HG02642 (cell line): ENCODE measurements at regions not wholly inside any gene's neighbourhood (a gene's known extent, or its start where the extent isn't known, plus 50 kb on each side); places are given as distances from the start of the nearest gene placed in this dataset.

Source experiments
- ATAC-seq: cut with Tn5 transposase; IDR thresholded peaks from one replicate; pipeline ENCODE4 v1.9.1; 2021; ENCODE audit warnings: mild to moderate bottlenecking; ENCODE audit not compliant: unreplicated experiment, poor library complexity

DNA sequence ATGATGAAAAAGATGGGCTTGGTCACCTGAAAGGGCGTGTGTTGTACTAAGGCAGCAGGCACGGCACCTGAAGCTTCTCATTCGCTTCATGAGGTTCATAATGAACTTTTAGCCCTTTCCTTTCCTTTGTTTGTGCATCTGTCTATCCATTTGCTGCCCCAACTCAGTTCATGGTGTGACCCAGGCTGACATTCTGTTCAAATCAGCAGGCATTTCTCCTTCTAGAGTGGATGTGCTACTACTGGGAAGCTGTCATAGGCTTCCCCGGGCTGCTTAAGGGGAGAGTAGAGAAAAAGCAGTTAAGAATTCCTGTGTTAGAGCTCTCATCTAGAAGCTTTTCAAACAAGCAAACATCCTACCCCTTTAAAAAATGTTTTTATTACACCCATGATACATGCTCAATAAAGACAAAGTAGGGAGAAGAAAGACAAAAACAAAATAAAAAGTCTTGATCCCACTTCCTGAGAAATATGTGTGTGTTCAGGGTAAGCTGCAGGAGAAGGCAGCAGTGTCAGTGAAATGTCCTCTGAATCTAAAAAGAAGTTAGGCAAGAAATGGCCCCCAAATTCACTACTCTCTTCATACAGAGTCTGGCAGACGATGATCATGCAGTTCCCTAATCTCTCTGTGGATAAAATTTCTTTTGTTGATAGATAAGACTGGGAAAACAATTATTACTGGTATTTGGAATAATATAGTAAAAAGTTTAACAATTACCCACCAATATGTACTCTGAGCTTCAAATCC lies 136.9 kb upstream of the PFN2 start:
- ATAC-seq: no peak

DNA sequence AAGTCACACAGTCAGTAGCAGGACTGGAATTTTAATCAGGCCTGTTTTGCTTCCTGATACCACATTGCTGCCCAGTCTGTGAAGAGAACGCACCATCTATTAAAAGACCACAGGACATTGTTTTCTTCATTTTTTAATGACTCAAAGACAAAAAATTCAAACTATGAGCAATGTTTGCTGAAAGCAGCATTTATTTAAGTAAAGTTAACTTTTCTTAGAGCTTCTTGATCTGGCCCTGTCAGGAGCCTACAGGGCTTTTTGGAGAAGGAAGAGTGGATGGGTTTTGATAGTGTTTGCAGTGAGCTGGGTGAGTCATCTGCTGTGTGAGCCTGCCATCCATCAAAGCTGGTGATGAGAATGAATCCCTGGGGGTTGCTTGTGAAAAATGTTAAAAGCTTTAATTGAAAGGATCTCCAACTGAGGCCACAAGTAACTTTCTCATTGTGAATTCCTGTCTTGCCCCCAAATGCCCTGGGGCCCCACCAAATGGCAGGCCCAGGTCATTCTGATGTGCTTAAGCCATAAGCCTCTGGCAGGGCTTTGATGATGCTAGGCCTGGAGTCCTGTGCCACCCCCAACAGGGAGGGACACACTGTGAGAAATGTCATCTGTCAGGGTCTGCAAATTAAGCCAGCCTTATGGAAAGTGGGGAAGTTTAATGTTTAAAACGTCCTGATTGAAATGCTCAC lies 136.2 kb upstream of the PFN2 start:
- no peak for ATAC-seq

DNA sequence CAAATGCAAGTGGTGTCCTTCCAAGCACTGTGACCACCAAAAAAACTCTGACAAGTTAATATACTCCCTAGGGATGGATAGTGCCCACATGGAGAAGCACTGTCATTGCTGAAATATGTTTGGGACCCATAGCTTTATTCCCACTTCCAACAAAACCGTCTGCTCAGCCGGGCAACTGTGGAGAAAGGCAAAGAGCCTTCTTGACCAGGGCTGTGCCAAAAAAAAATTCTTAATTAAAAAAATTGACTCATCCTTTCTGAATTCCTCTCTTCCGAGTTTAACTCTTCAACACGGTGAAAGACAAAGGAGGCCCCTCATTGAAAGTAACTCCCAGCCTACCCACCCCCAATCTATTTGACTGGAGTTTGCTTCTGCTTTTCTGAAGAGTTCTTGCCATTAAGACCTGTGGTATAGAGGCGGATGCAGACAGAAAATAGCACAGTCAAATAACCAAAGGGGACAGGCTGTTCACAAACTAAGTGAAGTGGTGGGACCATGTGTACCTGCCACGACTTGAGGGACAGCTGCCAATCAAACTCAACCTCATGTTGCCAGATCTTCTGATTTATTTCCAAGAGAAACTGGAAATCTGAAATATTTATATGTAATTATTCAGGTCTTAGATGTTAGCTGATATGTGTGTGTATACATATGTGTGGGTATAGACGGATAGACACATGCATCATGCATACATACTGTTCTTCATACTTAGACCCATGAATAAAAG lies 135.4 kb upstream of the PFN2 start:
- no peak for ATAC-seq

- ATAC-seq: no peak
Measured at GRCh38 chr3:150105025-150105424, 134.3 kb upstream of the PFN2 start.

DNA sequence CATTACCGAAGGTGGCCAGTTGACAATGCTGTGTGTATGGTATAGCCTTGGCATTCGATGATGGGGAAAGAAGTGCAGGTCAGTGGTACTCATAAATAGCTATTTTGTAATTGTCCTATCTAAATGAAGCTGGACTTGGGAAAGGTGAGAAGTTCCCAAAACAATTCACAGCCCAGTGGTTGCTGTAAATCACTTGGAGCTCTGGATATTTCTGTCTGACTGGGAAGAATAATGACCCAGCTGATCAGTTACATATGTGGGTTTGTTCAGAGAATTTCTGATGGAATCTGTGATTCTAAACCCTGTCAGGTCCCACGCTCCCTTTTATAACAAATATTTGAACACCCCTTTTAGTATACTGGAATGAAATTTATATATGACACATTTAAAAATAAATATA lies 133.9 kb upstream of the PFN2 start:
- ATAC-seq: no peak

DNA sequence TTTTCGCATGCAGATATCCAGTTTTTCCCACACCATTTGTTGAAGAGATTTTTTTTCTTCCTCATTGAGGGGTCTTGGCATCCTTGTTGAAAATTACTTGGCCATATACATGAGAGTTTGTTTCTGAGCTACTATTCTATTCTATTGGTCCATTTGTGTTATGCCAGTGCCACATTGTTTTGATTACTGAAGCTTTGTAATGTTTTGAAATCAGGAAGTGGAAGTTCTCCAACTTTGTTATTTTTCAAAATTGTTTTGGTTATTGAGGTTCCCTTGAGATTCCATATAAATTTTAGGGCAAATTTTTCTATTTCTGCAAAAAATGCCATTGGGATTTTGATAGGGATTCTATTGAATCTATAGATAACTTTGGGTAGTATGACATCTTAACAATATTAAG lies 130.3 kb upstream of the PFN2 start:
- no peak for ATAC-seq

DNA sequence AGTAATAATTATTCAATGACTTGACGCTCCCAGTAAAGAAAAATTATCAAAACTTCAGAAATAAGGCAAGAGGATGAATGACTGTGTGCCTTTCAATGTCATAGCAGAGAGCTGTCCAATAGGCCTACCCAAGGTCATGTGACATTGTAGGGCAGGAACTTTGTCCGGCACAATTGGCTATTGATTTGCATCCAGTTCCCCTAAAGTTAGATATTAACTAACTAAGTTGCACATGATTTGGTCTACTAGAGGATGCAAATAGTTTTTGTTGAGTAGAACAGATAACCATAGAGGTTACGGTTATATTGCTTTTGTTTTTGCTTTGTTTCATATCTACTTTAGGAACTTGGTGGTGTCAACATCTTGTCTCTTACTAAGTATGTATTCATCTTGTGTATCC lies 127.9 kb upstream of the PFN2 start:
- no peak for ATAC-seq

DNA sequence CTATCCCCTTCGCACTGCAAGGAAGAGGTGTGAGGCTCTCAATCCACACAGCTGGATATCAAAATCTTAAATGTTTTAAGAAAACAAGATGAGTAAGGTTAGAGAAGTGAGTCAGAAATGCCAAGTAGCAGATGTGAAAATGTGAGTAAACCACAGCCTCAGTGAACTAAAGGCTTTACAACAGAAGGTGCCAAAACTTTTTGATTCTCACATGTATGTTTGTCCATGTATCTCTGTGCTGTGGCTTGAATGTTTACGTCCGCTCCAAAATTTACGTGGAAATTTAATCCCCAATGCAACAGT lies 126.8 kb upstream of the PFN2 start:
- no peak for ATAC-seq

- ATAC-seq: no peak
Measured at GRCh38 chr3:150096700-150097587, 126.2 kb upstream of the PFN2 start.

DNA sequence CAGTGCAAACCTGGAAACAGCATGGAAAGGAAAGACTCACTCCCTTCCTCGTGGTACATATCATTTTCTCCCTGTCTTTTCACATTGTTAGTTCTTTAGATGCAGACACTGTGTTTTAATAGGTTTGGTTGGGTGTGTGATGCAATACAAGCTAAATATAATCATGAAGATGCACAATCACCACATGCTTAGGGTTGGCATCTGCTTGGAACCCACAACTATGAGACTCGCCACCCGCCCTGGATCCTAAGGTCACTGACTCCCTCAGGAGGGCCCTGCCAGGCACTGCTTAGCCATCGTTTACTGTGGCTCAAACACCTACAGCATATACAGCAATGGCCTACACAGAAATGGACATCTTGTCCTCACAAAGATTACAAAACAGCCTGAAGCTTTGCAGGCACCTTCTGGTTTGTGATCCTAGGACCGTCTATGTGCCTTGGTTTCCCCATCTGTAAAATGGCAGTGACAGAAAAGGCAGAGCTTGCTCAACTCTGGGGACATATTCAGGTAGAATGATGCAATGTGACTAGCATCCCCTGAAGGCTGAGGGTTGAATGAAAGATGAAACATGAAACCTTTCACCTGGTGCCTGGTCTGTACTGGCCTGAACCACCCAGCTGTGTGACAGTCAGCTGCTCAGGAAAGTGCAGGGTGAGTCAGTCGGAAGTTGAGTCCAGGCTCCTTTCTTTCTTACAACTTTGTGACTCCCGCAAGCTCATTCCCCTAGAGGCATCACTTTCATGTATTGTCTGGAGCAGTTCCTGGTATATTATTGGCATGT lies 123.6 kb upstream of the PFN2 start:
- no peak for ATAC-seq

GRCh38 chr3:150091626-150092025 lies 120.9 kb upstream of the PFN2 start:
- ATAC-seq: no peak

DNA sequence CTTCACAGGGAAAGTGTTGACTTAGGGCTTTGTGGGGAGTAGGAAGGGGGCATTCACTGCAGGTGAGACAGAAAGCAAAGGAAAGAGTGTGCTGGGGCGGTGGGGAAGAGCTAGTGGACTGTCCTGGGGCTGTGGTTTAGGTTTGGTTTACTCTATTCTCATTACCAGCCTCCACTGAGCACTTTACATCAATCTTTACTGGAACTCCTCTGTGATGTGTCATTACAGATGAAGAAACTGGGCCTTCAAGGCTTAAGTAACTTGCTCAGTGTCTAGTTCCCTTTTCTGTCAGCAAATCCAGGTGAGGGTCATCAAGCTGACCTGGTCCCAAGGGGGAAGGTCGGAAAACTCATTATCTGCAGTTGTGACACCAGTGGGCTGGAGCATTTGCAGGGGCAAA lies 120.2 kb upstream of the PFN2 start:
- no peak for ATAC-seq

DNA sequence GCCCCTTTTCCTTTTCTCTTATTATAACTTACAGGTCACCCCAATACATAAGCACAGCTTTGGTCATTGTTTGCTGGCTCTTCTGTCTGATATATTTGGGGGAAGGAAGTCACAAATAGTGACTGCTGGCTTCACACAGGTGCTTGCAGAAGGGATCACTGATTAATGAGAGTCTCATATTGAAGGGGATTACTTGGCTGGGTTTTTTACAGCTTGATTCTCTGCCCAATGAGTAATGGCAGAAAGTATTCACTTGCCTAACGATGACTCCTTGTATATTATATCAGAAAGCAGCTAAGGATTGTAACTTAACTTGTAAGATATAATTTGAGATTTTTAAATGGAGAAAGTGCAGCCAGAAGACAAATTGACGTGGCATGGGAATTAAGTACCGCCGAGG lies 119.3 kb upstream of the PFN2 start:
- ATAC-seq: no peak

- no peak for ATAC-seq
Measured at GRCh38 chr3:150084128-150084527, 113.4 kb upstream of the PFN2 start.

- no peak for ATAC-seq
Measured at GRCh38 chr3:150083655-150084042, 113.0 kb upstream of the PFN2 start.

- no peak for ATAC-seq
Measured at GRCh38 chr3:150082898-150083654, 112.4 kb upstream of the PFN2 start.

DNA sequence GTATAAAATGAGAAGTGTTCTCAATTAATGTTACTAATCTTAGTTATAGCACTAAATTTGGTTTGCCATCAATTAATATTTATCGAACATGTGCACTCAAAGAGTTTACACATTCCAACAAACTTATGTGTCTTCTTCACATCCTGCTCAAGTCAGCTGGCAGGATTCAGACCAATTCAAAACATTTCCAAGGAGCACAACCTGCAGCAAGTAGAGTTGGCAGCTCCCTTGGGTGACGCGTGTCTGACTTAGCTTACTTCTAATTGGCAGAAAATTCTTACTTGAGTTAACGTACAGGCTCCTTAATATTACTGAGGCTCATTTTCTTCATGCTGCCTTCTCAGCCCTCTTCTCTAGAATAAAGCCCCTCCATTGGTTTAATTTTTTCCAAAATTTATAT lies 110.4 kb upstream of the PFN2 start:
- ATAC-seq: no peak

DNA sequence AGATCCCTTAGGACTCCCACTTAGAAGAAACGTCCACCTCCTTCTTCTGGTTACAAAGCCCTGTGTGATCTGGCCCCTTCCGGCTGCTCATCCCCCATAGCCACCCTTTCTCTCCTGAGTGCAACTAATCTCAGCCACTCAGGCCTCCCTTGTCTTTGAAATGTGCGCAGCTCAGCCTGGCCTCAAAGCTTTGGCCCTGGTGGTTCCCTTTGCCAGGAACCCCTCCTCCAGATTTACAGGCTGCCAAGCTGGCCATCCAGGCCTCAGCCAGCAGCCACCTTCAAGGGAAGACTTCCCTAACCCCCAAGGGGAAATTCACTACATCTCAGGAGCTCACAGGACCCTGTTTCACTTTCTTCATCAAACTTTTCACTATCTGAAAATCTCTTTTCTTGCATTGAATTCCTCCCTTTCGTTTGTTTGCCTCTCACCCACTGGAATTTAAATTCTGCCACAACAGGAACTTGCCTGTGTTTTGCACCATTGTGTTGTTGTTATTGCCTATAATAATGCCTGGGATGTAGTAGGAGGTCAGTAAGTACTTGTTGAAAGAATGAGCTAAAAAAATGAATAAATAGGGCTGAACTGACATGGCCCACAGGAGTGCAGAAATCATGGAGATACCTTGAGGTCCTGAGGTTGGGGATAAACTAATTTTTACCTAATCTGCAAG lies 109.5 kb upstream of the PFN2 start:
- ATAC-seq: no peak
